Hepatocyte (in vitro differentiated cells): ENCODE measurements at regions not wholly inside any gene's neighbourhood (a gene's known extent, or its start where the extent isn't known, plus 50 kb on each side); places are given as distances from the start of the nearest gene placed in this dataset.

Experiments
- CTCF ChIP-seq: fragments of 200-600 bp; sonication (generic); IDR thresholded peaks from 2 replicates; pipeline ENCODE4 v1.5.1; 2016; ENCODE audit warnings: antibody characterized with exemption, mild to moderate bottlenecking; ENCODE audit not compliant: poor library complexity
- EZH2phosphoT487 ChIP-seq: fragments of 200-600 bp; sonication (generic); IDR thresholded peaks from one replicate; pipeline ENCODE4 v1.6.1; 2018; ENCODE audit warnings: antibody characterized with exemption, mild to moderate bottlenecking, low read depth, moderate library complexity; ENCODE audit not compliant: unreplicated experiment, severe bottlenecking

GRCh38 chr2:15818318-15818753, 122.0 kb upstream of the MYCN start:
- no peak for TF ChIP-seq CTCF
- TF ChIP-seq EZH2phosphoT487: no peak
